ENCODE measurements at regions not wholly inside any gene's neighbourhood (a gene's known extent, or its start where the extent isn't known, plus 50 kb on each side); places are given as distances from the start of the nearest gene placed in this dataset.

DNA sequence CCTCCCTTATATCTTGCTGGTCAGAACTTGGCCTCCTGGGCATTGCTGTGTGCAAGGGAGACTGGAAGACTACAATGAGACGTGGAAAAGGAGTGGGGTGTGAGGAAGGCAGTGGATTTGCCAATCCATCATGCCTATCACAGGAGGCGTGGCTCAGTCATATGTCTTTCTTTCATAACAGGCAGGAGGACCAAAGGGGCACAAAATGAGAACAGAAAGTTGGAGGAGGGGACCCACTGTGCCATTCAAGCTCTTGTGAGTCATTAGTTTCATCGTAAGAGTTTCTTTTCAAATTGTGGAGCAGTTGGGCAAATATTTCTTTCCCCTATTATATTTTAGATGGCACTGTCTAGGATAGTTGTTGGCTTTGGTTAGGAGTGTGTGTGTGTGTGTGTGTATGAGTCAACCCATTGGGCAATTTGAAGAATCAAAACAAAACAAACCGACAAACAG, 471.5 kb downstream of the TSHZ3 start:
- peaks cover 0 to 6% (median 0%) of the 10 kb centered on the region in 3 donors for H3K27me3 Mint-ChIP-seq (ENCODE audit: low read depth in 3 of 3)
- no peak overlapping the region for H3K27ac Mint-ChIP-seq
- no peaks in the 10 kb centered on the region for H3K36me3 Mint-ChIP-seq
- H3K4me3 Mint-ChIP-seq = no peak overlapping the region
- DNase-seq = no peak
- H3K9me3 Mint-ChIP-seq = peaks cover 0 to 3% (median under 1%) of the 10 kb centered on the region in 6 donors
- H3K4me1 Mint-ChIP-seq = no peaks in the 10 kb centered on the region

DNA sequence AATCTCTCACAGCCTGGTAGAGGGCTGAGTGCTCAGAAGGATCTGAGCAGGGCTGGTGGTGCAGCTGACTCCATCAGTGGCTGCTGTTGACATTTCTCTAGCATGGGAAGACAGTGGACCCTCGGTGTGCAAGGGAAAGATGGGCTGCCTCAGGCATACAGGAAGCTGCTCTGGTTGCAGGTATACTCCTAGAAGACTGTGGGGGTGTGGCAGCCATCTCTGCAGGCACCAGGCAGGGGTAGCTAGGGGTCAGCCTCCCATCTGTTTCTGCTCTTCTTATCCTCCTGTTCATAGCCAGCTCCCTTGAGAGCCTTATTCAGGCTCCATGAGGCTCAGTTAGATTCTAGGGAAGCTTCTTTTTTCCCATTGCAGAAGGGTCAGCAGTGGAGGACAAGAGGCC, 475.5 kb downstream of the TSHZ3 start:
- no peak overlapping the region for H3K27ac Mint-ChIP-seq
- no peaks in the 10 kb centered on the region for H3K36me3 Mint-ChIP-seq
- peaks cover 0 to 3% (median under 1%) of the 10 kb centered on the region in 6 donors for H3K9me3 Mint-ChIP-seq
- H3K4me3 Mint-ChIP-seq = no peak overlapping the region
- DNase-seq = no peak
- no peaks in the 10 kb centered on the region for H3K4me1 Mint-ChIP-seq
- peaks cover 0 to 2% (median 2%) of the 10 kb centered on the region in 3 donors for H3K27me3 Mint-ChIP-seq (ENCODE audit: low read depth in 3 of 3)

DNA sequence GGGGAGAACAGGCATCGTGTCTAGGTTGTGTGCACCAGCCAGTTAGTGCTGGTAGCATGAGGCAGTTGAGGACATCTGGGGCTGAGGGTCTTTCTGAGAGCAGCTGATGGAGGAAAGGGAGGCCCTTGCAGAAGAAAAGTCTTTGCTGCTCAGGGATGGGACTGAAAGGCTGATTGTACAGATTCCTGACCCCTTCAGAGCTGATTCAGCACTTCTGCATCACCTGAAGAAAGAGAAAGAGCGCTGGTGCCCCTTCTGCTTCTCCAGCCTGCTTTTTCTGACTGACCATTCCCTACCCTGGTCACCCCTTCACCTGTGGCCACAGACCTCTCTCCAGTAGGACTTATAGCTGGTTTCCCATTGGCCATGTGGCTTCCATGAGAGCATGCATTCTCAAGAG, 476.2 kb downstream of the TSHZ3 start:
- Mint-ChIP-seq H3K9me3 (peaks cover 0 to 3% (median under 1%) of the 10 kb centered on the region in 6 donors), H3K4me3 (no peak overlapping the region), H3K4me1 (no peaks in the 10 kb centered on the region), H3K36me3 (no peaks in the 10 kb centered on the region), H3K27ac (no peak overlapping the region), H3K27me3 (ENCODE audit: low read depth in 3 of 3) (peaks cover 0 to 6% (median 3%) of the 10 kb centered on the region in 3 donors)
- DNase-seq = no peak

DNA sequence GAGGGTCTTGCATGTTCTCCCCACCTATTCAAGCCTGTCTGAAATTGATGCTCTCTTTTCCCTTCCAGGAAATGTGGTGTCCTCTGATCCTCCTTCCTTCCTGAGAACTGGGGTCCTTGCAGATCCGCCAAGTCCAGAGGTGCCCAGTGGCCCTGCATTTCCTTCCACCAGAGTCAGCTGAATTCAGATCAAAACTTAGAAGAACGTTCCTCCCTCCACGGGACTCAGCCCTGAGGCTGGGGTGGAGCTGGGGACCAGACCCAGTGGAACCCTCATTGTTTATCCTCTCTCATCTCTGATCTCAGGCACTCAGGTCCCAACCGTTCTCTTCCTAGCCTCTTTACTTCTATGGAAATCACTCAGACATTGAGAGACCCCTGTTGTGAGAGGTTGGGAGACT, 477.3 kb downstream of the TSHZ3 start:
- no peaks in the 10 kb centered on the region for H3K4me1 Mint-ChIP-seq
- H3K4me3 Mint-ChIP-seq = no peak overlapping the region
- peaks cover 0 to 6% (median 3%) of the 10 kb centered on the region in 3 donors for H3K27me3 Mint-ChIP-seq (ENCODE audit: low read depth in 3 of 3)
- H3K27ac Mint-ChIP-seq = no peak overlapping the region
- H3K9me3 Mint-ChIP-seq = peaks cover 0 to 2% (median 0%) of the 10 kb centered on the region in 6 donors
- DNase-seq = no peak
- H3K36me3 Mint-ChIP-seq = no peaks in the 10 kb centered on the region

DNA sequence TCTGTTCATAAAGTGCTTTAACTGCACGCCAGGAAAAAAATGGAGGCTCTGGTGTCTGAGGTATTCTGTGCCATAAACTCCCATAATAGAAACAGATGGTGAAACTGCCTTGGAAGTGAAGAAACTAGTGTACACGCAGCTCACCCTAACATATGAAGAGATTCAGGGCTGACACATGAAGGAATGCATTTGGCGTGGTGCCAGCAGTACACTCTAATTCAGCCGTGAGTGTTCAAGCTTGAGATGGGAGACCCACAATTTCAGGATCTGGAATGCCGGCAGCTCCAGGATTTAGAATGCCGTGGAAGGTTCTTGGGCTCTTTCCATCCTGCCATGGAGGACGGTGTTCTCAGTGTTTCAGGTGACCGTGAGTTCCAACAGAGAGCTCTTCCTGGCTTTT, 478.4 kb downstream of the TSHZ3 start:
- H3K27ac Mint-ChIP-seq = no peak overlapping the region
- no peaks in the 10 kb centered on the region for H3K4me1 Mint-ChIP-seq
- H3K9me3 Mint-ChIP-seq = peaks cover 0 to 2% (median 0%) of the 10 kb centered on the region in 6 donors
- H3K27me3 Mint-ChIP-seq (ENCODE audit: low read depth in 3 of 3) = peaks cover 0 to 6% (median 3%) of the 10 kb centered on the region in 3 donors
- DNase-seq = no peak
- H3K36me3 Mint-ChIP-seq = no peaks in the 10 kb centered on the region
- H3K4me3 Mint-ChIP-seq = no peak overlapping the region

DNA sequence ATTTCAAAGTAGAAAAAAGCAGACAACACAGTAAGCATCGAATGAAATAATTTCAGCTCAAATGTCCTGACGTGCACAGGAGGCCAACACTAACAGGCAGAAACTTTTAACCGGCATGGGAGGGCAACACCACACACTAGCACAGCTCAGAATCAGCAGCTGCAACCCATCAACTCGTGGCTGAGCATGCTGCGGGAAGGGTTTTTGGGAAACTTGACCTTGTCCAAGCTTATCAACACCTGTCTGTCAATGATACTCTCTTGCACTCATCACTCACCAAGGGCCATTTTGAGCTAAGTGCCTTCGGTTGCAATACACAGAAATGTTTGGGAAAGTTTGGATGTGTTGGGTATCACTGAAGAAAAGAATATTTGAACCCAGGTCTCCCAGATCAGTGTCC, 483.7 kb downstream of the TSHZ3 start:
- Mint-ChIP-seq H3K27ac (no peak overlapping the region), H3K4me3 (no peak overlapping the region), H3K36me3 (no peaks in the 10 kb centered on the region), H3K4me1 (no peaks in the 10 kb centered on the region), H3K9me3 (peaks cover 0 to 2% (median 0%) of the 10 kb centered on the region in 6 donors), H3K27me3 (ENCODE audit: low read depth in 3 of 3) (peaks cover 3 to 4% (median 3%) of the 10 kb centered on the region in 3 donors)
- DNase-seq = no peak

DNA sequence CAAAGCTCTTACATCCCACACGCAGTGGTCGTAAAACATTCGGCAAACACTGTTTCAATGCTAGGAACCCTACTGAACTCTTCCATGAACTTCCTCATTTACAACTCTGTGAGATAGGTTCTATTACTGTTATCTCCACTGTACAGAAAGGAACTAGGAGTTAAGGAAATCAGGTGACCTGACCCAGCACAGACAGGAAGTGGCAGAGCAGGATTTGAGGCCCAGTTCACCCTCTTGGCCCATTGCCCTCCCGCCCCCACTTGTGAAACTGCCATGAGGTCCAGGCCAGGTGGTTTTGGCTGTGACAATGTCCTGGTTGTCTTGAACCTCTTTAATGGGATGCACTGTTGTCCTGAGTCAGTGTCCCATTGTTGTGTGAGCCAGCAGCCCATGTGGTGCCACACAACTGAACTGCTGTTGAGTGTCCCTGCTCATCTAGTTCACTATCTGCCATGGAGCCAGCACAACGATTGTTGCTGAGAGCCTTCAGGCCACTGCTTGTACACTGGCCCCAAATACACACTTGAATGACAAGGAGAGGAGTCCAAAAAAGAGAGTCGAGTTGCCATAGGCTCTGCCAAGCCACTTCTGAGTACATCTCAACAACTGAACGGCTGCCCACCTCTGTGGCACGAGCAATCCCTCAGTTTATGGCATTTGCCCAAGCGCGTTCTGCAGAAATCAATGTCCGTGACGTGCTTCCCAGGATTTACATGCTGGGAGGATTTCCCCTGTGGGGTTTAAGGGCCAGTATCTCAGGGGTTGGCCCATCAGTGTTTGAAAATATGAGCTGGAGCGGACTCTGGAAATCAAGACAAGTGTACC, 484.6 kb downstream of the TSHZ3 start:
- no peak overlapping the region for H3K4me3 Mint-ChIP-seq
- H3K27me3 Mint-ChIP-seq (ENCODE audit: low read depth in 3 of 3) = peaks cover 3 to 4% (median 3%) of the 10 kb centered on the region in 3 donors
- DNase-seq = no peak
- no peaks in the 10 kb centered on the region for H3K4me1 Mint-ChIP-seq
- H3K27ac Mint-ChIP-seq = no peak overlapping the region
- H3K36me3 Mint-ChIP-seq = no peaks in the 10 kb centered on the region
- H3K9me3 Mint-ChIP-seq = peaks cover 0 to 2% (median 0%) of the 10 kb centered on the region in 6 donors

DNA sequence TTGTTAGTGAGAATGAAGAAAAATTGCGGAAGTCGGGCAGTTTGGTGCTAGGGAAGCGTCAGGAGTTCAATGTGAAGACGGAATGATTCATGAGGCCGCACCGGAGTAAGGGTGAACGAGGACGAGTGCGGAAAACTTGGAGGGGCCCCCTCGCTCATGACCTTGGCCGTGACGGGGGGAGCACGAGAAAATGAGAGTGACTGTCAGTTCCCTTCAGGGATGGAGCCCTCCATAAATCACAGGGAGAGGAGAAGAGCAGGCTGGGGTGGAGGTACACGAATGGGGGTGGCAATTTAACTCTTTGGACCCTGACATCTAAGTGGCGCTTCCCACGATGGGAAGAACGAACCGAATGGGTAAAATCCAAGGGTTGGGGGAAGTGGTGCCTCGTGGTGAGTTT, 486.4 kb downstream of the TSHZ3 start:
- H3K9me3 Mint-ChIP-seq = peaks cover 0 to 2% (median 0%) of the 10 kb centered on the region in 6 donors
- H3K4me1 Mint-ChIP-seq = no peaks in the 10 kb centered on the region
- H3K27me3 Mint-ChIP-seq (ENCODE audit: low read depth in 3 of 3) = peaks cover 0 to 3% (median 2%) of the 10 kb centered on the region in 3 donors
- no peak for DNase-seq
- H3K27ac Mint-ChIP-seq = no peak overlapping the region
- no peaks in the 10 kb centered on the region for H3K36me3 Mint-ChIP-seq
- no peak overlapping the region for H3K4me3 Mint-ChIP-seq

DNA sequence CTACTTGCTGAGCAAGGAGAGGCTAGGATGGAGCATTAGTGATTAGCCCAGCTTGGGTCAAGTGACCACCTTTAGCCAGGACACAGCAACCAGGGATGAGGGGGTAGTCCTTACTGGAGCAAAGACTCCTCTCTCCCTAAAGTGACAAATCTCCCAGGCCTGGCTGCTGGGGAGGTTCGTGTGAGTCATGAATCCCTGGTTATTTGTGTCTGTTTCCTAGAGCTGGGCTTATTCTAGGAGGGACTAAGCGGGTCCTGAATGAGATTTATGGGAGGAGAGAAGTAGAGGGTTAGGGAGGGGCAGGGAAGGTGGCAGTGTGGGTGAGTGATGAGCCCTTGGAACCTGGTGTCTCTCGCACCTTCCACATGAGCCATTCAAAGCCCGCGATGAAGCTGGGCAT, 487.3 kb downstream of the TSHZ3 start:
- Mint-ChIP-seq H3K4me3 (no peak overlapping the region), H3K9me3 (peaks cover 0 to 2% (median 0%) of the 10 kb centered on the region in 6 donors)

DNA sequence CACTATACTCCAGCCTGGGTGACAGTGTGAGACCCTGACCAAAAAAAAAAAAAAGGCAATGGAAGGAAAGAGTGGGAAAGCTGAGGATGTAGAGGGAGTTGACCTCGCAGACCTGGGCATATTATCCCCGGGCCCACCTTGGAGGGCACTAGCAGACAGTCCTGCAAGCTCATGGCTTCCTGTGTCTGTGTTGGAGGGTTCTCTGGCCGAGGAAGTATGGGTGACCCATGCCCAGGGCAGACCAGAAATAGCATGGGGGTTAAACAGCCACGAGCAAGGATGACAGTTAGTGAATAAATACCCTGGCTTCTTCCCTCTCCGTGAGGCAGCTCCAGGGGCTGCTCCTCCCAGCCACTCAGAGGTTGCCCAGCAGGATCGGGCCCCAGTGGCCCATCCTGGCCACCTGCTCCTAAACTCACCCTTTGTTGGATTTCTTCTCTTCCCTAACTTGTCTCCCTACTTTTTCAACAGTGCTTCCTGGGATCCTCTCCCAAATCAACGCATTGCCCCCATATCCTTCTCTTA, 485.8 kb downstream of the ZNF536 start:
- H3K27ac Mint-ChIP-seq = no peak overlapping the region
- no peaks in the 10 kb centered on the region for H3K36me3 Mint-ChIP-seq
- DNase-seq = no peak
- H3K4me1 Mint-ChIP-seq = no peaks in the 10 kb centered on the region
- no peak overlapping the region for H3K4me3 Mint-ChIP-seq
- no peaks in the 10 kb centered on the region for H3K9me3 Mint-ChIP-seq
- H3K27me3 Mint-ChIP-seq (ENCODE audit: low read depth in 3 of 3) = peaks cover 0 to 2% (median 0%) of the 10 kb centered on the region in 3 donors

More for the DNA sequence above, 487.3 kb downstream of the TSHZ3 start:
- no peaks in the 10 kb centered on the region for H3K4me1 Mint-ChIP-seq
- DNase-seq = no peak
- H3K27ac Mint-ChIP-seq = no peak overlapping the region
- peaks cover 0 to 3% (median 2%) of the 10 kb centered on the region in 3 donors for H3K27me3 Mint-ChIP-seq (ENCODE audit: low read depth in 3 of 3)
- H3K36me3 Mint-ChIP-seq = no peaks in the 10 kb centered on the region

DNA sequence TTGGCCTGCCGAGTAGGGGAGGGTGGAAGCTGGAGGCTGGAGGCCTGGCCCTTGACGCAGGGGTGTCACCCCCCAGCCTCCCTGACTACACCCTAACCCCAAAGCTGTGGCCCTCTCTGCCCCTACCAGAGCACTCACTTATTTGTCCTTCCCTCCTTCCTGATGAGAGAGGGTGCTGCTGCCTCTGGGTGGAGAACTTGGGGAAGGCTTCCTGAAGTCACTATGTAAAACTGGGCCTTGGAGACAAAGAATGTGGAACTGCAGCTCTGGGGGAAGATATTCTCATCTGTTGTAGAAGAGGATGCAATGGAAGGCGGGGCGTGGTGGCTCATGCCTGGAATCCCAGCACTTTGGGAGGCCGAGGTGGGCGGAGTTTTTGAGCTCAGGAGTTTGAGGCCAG, 485.2 kb downstream of the ZNF536 start:
- H3K9me3 Mint-ChIP-seq = no peaks in the 10 kb centered on the region
- DNase-seq = no peak
- no peaks in the 10 kb centered on the region for H3K36me3 Mint-ChIP-seq
- no peaks in the 10 kb centered on the region for H3K4me1 Mint-ChIP-seq
- no peak overlapping the region for H3K4me3 Mint-ChIP-seq
- no peak overlapping the region for H3K27ac Mint-ChIP-seq
- peaks cover 0 to 2% (median 0%) of the 10 kb centered on the region in 3 donors for H3K27me3 Mint-ChIP-seq (ENCODE audit: low read depth in 3 of 3)

DNA sequence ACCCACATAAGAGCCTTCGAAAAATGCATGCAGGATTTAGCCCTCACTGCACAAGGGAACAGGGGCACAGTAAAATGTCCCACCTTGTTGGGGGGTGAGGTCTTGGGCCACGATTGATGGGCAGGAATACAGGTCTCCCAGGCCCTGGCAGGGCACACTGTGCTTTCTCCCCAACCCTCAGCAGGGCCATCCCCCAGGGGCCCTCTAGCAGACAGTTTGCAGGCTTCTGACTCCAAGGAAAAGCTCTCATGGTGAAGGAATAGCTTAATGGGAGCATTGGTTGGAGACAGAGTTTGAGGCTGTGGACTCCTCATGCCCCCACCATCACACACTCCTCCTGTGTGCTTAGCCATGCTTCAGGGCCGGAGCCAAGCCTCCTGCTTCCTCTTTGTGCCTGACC, 484.6 kb downstream of the ZNF536 start:
- Mint-ChIP-seq H3K4me1 (no peaks in the 10 kb centered on the region), H3K4me3 (no peak overlapping the region), H3K9me3 (no peaks in the 10 kb centered on the region), H3K36me3 (no peaks in the 10 kb centered on the region), H3K27ac (no peak overlapping the region), H3K27me3 (ENCODE audit: low read depth in 3 of 3) (peaks cover 0 to 2% (median 2%) of the 10 kb centered on the region in 3 donors)
- no peak for DNase-seq

DNA sequence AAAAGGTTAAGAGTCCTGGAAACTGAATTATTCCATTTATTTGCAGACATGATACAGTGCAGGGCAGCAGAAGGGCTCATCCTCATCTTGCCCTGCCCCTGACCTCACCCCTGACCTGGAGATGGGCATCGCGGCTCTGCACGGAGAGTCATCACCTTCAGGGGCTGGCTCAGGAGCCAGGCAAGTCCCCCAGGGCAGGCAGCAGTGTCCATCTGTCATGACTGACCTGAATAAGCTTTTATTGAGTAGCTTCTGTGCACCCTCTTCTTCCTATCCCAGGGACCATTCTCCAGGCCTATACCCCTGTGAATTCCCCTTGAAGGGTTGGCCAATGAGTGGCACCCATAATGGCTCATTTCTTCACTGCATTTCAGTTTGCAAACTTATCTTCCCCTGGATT, 484.2 kb downstream of the ZNF536 start:
- no peak for DNase-seq
- Mint-ChIP-seq H3K4me1 (no peaks in the 10 kb centered on the region), H3K4me3 (no peak overlapping the region), H3K9me3 (no peaks in the 10 kb centered on the region), H3K36me3 (no peaks in the 10 kb centered on the region), H3K27ac (no peak overlapping the region), H3K27me3 (ENCODE audit: low read depth in 3 of 3) (peaks cover 0 to 2% (median 2%) of the 10 kb centered on the region in 3 donors)

DNA sequence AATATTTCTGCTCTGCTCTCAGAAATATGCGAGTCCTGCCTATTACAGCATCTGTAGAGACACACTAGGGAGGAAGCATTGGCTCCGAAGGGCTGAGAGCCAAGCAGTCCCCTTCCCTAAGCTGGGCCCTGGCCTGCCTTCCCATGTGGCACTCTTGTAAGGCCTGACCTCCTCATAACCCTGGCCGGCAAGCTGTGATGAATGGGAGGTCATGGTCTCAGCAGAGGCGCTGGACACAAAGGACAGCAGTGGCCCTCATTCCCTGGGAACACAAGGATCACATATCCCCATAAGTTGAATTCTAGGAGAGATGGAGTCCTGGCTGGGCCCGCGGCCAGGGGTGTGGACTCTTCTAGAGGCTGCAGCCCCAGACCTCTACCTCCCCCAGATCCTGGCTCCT, 483.3 kb downstream of the ZNF536 start:
- DNase-seq = no peak
- H3K27me3 Mint-ChIP-seq (ENCODE audit: low read depth in 3 of 3) = peaks cover 0 to 2% (median 2%) of the 10 kb centered on the region in 3 donors
- no peak overlapping the region for H3K27ac Mint-ChIP-seq
- no peaks in the 10 kb centered on the region for H3K36me3 Mint-ChIP-seq
- H3K4me3 Mint-ChIP-seq = no peak overlapping the region
- H3K4me1 Mint-ChIP-seq = no peaks in the 10 kb centered on the region
- no peaks in the 10 kb centered on the region for H3K9me3 Mint-ChIP-seq
